ENCODE measurements at regions not wholly inside any gene's neighbourhood (a gene's known extent, or its start where the extent isn't known, plus 50 kb on each side); places are given as distances from the start of the nearest gene placed in this dataset.
A peak's percentile ranks its signal among the peaks of the same experiment; 100 is the strongest.

GRCh38 chr1:113282008-113282892 lies 108.1 kb upstream of the MAGI3 start:
- DNase-seq: peak; percentile 31 to 89
- H3K79me1 ChIP-seq (ENCODE audit: low read length): no peaks in the 10 kb centered on the region

DNA sequence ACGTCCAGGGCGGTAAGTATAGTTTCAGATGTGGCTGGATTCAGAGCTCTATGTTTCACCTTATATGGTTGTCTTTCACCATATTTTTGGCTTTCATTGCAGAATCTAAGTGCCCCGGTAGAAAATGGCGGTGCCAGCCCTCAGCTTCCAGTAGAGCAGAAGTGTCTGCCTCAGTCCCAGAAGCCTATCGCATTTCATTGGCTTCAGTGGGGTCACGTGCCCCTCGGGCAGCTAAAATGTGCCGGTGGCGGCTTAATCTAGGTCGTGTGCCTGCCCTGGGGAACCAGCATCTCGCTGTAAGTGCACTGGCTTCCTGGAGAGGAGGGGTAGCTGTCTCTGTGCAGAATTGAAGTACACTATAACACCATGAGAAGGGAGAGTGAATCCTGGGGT lies 107.4 kb upstream of the MAGI3 start:
- H4K8ac ChIP-seq (ENCODE audit: low read depth, low read length): no peak overlapping the region
- H3K79me2 ChIP-seq (ENCODE audit: control insufficient read depth, insufficient read depth, low read length, poor library complexity): no peaks in the 10 kb centered on the region
- no peak overlapping the region for H3K14ac ChIP-seq (ENCODE audit: low read length)
- H2BK5ac ChIP-seq (ENCODE audit: low read depth, low read length, poor library complexity): no peak overlapping the region
- H3K4me1 ChIP-seq (ENCODE audit: control insufficient read depth in 1 of 2, insufficient read depth in 2 of 2, low read length in 2 of 2): no peaks in the 10 kb centered on the region
- no peaks in the 10 kb centered on the region for H3K9me3 ChIP-seq (ENCODE audit: insufficient read depth, low read depth, low read length)
- WGBS (ENCODE audit: extremely low coverage, insufficient coverage, insufficient read length): no CpG with 5 or more reads among the region's 11 CpGs
- H2BK120ac ChIP-seq (ENCODE audit: insufficient read depth, low read length, poor library complexity): no peak overlapping the region
- no peak overlapping the region for H4K12ac ChIP-seq (ENCODE audit: low read depth, low read length)
- H3K9ac ChIP-seq (ENCODE audit: low read length): no peak overlapping the region
- no peak overlapping the region for H3K4me3 ChIP-seq (ENCODE audit: low read depth, low read length)
- H3K27me3 ChIP-seq (ENCODE audit: insufficient read depth, low read length): no peaks in the 10 kb centered on the region
- H4K91ac ChIP-seq (ENCODE audit: low read depth, low read length): no peak overlapping the region
- no peak overlapping the region for H2AFZ ChIP-seq (ENCODE audit: insufficient read depth, low read length, poor library complexity)
- H3K4me2 ChIP-seq (ENCODE audit: low read length): no peak overlapping the region
- no peak overlapping the region for H3K4ac ChIP-seq (ENCODE audit: low read depth, low read length)
- no peak overlapping the region for H3K23ac ChIP-seq (ENCODE audit: low read length)
- H3K27ac ChIP-seq (ENCODE audit: low read depth, low read length): no peak overlapping the region
- no peak overlapping the region for H2BK12ac ChIP-seq (ENCODE audit: low read length)
- no peaks in the 10 kb centered on the region for H3K36me3 ChIP-seq (ENCODE audit: control insufficient read depth in 1 of 2, insufficient read depth in 2 of 2, low read length in 2 of 2)
- no peak overlapping the region for H2AK5ac ChIP-seq (ENCODE audit: low read length)
- H3K18ac ChIP-seq (ENCODE audit: low read length): no peak overlapping the region
- no peaks in the 10 kb centered on the region for H3K79me1 ChIP-seq (ENCODE audit: low read length)
- no peak for DNase-seq

More at GRCh38 chr1:113282008-113282892, 108.1 kb upstream of the MAGI3 start:
- no CpG with 5 or more reads among the region's 3 CpGs for WGBS (ENCODE audit: extremely low coverage, insufficient coverage, insufficient read length)
- Histone ChIP-seq H4K91ac (ENCODE audit: low read depth, low read length) (no peak overlapping the region), H3K4me3 (ENCODE audit: low read depth, low read length) (no peak overlapping the region), H3K4me1 (ENCODE audit: control insufficient read depth in 1 of 2, insufficient read depth in 2 of 2, low read length in 2 of 2) (no peaks in the 10 kb centered on the region), H4K12ac (ENCODE audit: low read depth, low read length) (no peak overlapping the region), H3K9ac (ENCODE audit: low read length) (no peak overlapping the region), H3K79me2 (ENCODE audit: control insufficient read depth, insufficient read depth, low read length, poor library complexity) (no peaks in the 10 kb centered on the region), H3K27me3 (ENCODE audit: insufficient read depth, low read length) (no peaks in the 10 kb centered on the region), H3K23ac (ENCODE audit: low read length) (no peak overlapping the region), H3K9me3 (ENCODE audit: insufficient read depth, low read depth, low read length) (no peaks in the 10 kb centered on the region), H4K8ac (ENCODE audit: low read depth, low read length) (no peak overlapping the region), H2AFZ (ENCODE audit: insufficient read depth, low read length, poor library complexity) (no peak overlapping the region), H3K4me2 (ENCODE audit: low read length) (no peak overlapping the region), H3K36me3 (ENCODE audit: control insufficient read depth in 1 of 2, insufficient read depth in 2 of 2, low read length in 2 of 2) (no peaks in the 10 kb centered on the region), H3K14ac (ENCODE audit: low read length) (no peak overlapping the region), H3K4ac (ENCODE audit: low read depth, low read length) (no peak overlapping the region), H2BK12ac (ENCODE audit: low read length) (no peak overlapping the region), H2AK5ac (ENCODE audit: low read length) (no peak overlapping the region), H3K18ac (ENCODE audit: low read length) (no peak overlapping the region), H2BK120ac (ENCODE audit: insufficient read depth, low read length, poor library complexity) (no peak overlapping the region), H2BK5ac (ENCODE audit: low read depth, low read length, poor library complexity) (no peak overlapping the region), H3K27ac (ENCODE audit: low read depth, low read length) (no peak overlapping the region)

DNA sequence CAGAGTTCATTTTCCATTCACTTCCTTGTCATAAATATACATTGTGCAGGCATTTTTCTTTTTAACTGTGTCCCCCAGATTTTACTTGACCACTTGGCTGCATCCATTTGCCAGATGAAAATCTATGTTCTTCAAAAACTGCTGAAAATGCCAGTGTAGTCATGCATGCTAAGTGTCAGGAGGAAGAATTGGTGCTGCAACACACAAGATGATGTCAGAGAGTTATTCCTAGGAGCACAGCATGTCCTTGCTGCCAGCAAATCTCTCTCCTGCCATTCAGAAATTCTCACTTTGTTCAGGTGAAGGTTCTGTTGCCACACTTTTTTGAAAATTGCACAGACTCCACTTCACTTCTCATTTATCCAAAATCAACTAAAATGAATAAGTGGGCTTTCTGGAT lies 106.4 kb upstream of the MAGI3 start:
- Histone ChIP-seq H2AFZ (ENCODE audit: insufficient read depth, low read length, poor library complexity) (no peak overlapping the region), H3K18ac (ENCODE audit: low read length) (no peak overlapping the region), H2BK120ac (ENCODE audit: insufficient read depth, low read length, poor library complexity) (no peak overlapping the region), H4K12ac (ENCODE audit: low read depth, low read length) (no peak overlapping the region), H2AK5ac (ENCODE audit: low read length) (no peak overlapping the region), H3K79me2 (ENCODE audit: control insufficient read depth, insufficient read depth, low read length, poor library complexity) (no peaks in the 10 kb centered on the region), H3K79me1 (ENCODE audit: low read length) (no peaks in the 10 kb centered on the region), H4K91ac (ENCODE audit: low read depth, low read length) (no peak overlapping the region), H3K27me3 (ENCODE audit: insufficient read depth, low read length) (no peaks in the 10 kb centered on the region), H3K9me3 (ENCODE audit: insufficient read depth, low read depth, low read length) (no peaks in the 10 kb centered on the region), H3K4me3 (ENCODE audit: low read depth, low read length) (no peak overlapping the region), H3K14ac (ENCODE audit: low read length) (no peak overlapping the region), H3K36me3 (ENCODE audit: control insufficient read depth in 1 of 2, insufficient read depth in 2 of 2, low read length in 2 of 2) (no peaks in the 10 kb centered on the region), H4K8ac (ENCODE audit: low read depth, low read length) (no peak overlapping the region), H3K9ac (ENCODE audit: low read length) (no peak overlapping the region), H3K23ac (ENCODE audit: low read length) (no peak overlapping the region), H3K4me2 (ENCODE audit: low read length) (no peak overlapping the region), H3K27ac (ENCODE audit: low read depth, low read length) (no peak overlapping the region), H2BK12ac (ENCODE audit: low read length) (no peak overlapping the region), H3K4me1 (ENCODE audit: control insufficient read depth in 1 of 2, insufficient read depth in 2 of 2, low read length in 2 of 2) (no peaks in the 10 kb centered on the region), H3K4ac (ENCODE audit: low read depth, low read length) (no peak overlapping the region), H2BK5ac (ENCODE audit: low read depth, low read length, poor library complexity) (no peak overlapping the region)
- DNase-seq: no peak

- no peaks in the 10 kb centered on the region for H3K79me1 ChIP-seq (ENCODE audit: low read length)
- no peak for DNase-seq
- H3K4me3 ChIP-seq (ENCODE audit: low read depth, low read length): no peak overlapping the region
- H3K9ac ChIP-seq (ENCODE audit: low read length): no peak overlapping the region
- whole genome bisulfite sequencing (ENCODE audit: extremely low coverage, insufficient coverage, insufficient read length): no CpG with 5 or more reads among the region's 1 CpG
- no peak overlapping the region for H3K23ac ChIP-seq (ENCODE audit: low read length)
- H3K79me2 ChIP-seq (ENCODE audit: control insufficient read depth, insufficient read depth, low read length, poor library complexity): no peaks in the 10 kb centered on the region
- no peak overlapping the region for H2AFZ ChIP-seq (ENCODE audit: insufficient read depth, low read length, poor library complexity)
- no peaks in the 10 kb centered on the region for H3K9me3 ChIP-seq (ENCODE audit: insufficient read depth, low read depth, low read length)
- no peak overlapping the region for H3K14ac ChIP-seq (ENCODE audit: low read length)
- no peak overlapping the region for H2BK12ac ChIP-seq (ENCODE audit: low read length)
- H2BK120ac ChIP-seq (ENCODE audit: insufficient read depth, low read length, poor library complexity): no peak overlapping the region
- H3K36me3 ChIP-seq (ENCODE audit: control insufficient read depth in 1 of 2, insufficient read depth in 2 of 2, low read length in 2 of 2): no peaks in the 10 kb centered on the region
- H4K12ac ChIP-seq (ENCODE audit: low read depth, low read length): no peak overlapping the region
- no peak overlapping the region for H2AK5ac ChIP-seq (ENCODE audit: low read length)
- H4K8ac ChIP-seq (ENCODE audit: low read depth, low read length): no peak overlapping the region
- no peak overlapping the region for H2BK5ac ChIP-seq (ENCODE audit: low read depth, low read length, poor library complexity)
- H3K18ac ChIP-seq (ENCODE audit: low read length): no peak overlapping the region
- no peak overlapping the region for H3K4me2 ChIP-seq (ENCODE audit: low read length)
- no peak overlapping the region for H3K27ac ChIP-seq (ENCODE audit: low read depth, low read length)
- H4K91ac ChIP-seq (ENCODE audit: low read depth, low read length): no peak overlapping the region
- H3K27me3 ChIP-seq (ENCODE audit: insufficient read depth, low read length): no peaks in the 10 kb centered on the region
- no peak overlapping the region for H3K4ac ChIP-seq (ENCODE audit: low read depth, low read length)
- H3K4me1 ChIP-seq (ENCODE audit: control insufficient read depth in 1 of 2, insufficient read depth in 2 of 2, low read length in 2 of 2): no peaks in the 10 kb centered on the region
Measured at GRCh38 chr1:113286156-113286555, 104.2 kb upstream of the MAGI3 start.

All from trophoblast cell (in vitro differentiated cells and primary cell).